Body of pancreas (tissue), 4 donors: ENCODE measurements at regions not wholly inside any gene's neighbourhood (a gene's known extent, or its start where the extent isn't known, plus 50 kb on each side); places are given as distances from the start of the nearest gene placed in this dataset.

Experiments
- CTCF ChIP-seq, 7 experiments: fragments of 450-650 bp in 4 of 7; fragments of 200-600 bp in 3 of 7; sonication (generic) in 3 of 7; IDR thresholded peaks; one replicate each; pipeline ENCODE4 v1.5.1; 2016 to 2019; ENCODE audit warnings: antibody characterized with exemption in 7 of 7
- POLR2A ChIP-seq, 3 donors: fragments of 450-650 bp; IDR thresholded peaks; one replicate each; pipeline ENCODE4 v1.6.1; 2016; ENCODE audit warnings: antibody characterized with exemption in 3 of 3, mild to moderate bottlenecking in 2 of 3

- TF ChIP-seq CTCF (IDR thresholded peaks at IDR 0.05) (no peak), POLR2A (IDR thresholded peaks at IDR 0.05) (no peak)
These were observed 1277.5 kb upstream of the CNTN5 start for GRCh38 chr11:97743205-97743742.
